Mucosa of rectum (tissue), 2 donors: ENCODE measurements at regions not wholly inside any gene's neighbourhood (a gene's known extent, or its start where the extent isn't known, plus 50 kb on each side); places are given as distances from the start of the nearest gene placed in this dataset.

Experiments used
- H3K27ac ChIP-seq, 2 donors: one replicate each; pipeline ENCODE4 v1.7.0; 2013; ENCODE audit warnings: inconsistent platforms in 2 of 2, low read depth in 2 of 2, low read length in 2 of 2
- H3K27me3 ChIP-seq, 2 donors: one replicate each; pipeline ENCODE4 v1.7.0; 2013; ENCODE audit warnings: low read length in 2 of 2; ENCODE audit not compliant: control insufficient read depth in 2 of 2, insufficient read depth in 2 of 2
- H3K36me3 ChIP-seq, 2 donors: one replicate each; pipeline ENCODE4 v1.7.0; 2013; ENCODE audit warnings: low read length in 2 of 2; ENCODE audit not compliant: control insufficient read depth in 2 of 2, insufficient read depth in 2 of 2
- H3K4me1 ChIP-seq, 2 donors: one replicate each; pipeline ENCODE4 v1.7.0; 2013; ENCODE audit warnings: low read length in 2 of 2, mild to moderate bottlenecking in 1 of 2; ENCODE audit not compliant: control insufficient read depth in 2 of 2, insufficient read depth in 2 of 2
- H3K4me3 ChIP-seq, 2 donors: one replicate each; pipeline ENCODE4 v1.7.0; 2013; ENCODE audit warnings: low read length in 2 of 2
- H3K9ac ChIP-seq, 2 donors: one replicate each; pipeline ENCODE4 v1.7.0; 2013; ENCODE audit warnings: low read length in 2 of 2, low read depth in 1 of 2, mild to moderate bottlenecking in 1 of 2
- H3K9me3 ChIP-seq, 2 donors: one replicate each; pipeline ENCODE4 v1.7.0; 2013; ENCODE audit warnings: low read length in 2 of 2; ENCODE audit not compliant: control insufficient read depth in 2 of 2
- donor health status: healthy.
- donor health status: Normal muscosa, but diverticular disease.

- Histone ChIP-seq H3K9me3 (peaks cover 3 to 5% of the 10 kb centered on the region in 2 donors), H3K27ac (no peak overlapping the region), H3K9ac (no peak overlapping the region), H3K4me1 (no peaks in the 10 kb centered on the region), H3K27me3 (no peaks in the 10 kb centered on the region), H3K4me3 (no peak overlapping the region), H3K36me3 (no peaks in the 10 kb centered on the region)
Measured at GRCh38 chr5:29800752-29801151, 1392.7 kb upstream of the CDH6 start.

GRCh38 chr5:29796013-29796412, 1397.5 kb upstream of the CDH6 start:
- H3K4me3 ChIP-seq: no peak overlapping the region
- no peak overlapping the region for H3K27ac ChIP-seq
- H3K27me3 ChIP-seq: no peaks in the 10 kb centered on the region
- H3K36me3 ChIP-seq: no peaks in the 10 kb centered on the region
- peaks cover 3 to 5% of the 10 kb centered on the region in 2 donors for H3K9me3 ChIP-seq
- no peaks in the 10 kb centered on the region for H3K4me1 ChIP-seq
- no peak overlapping the region for H3K9ac ChIP-seq

GRCh38 chr5:29795096-29795652, 1398.3 kb upstream of the CDH6 start:
- Histone ChIP-seq H3K27ac (no peak overlapping the region), H3K4me3 (no peak overlapping the region), H3K9ac (no peak overlapping the region), H3K36me3 (no peaks in the 10 kb centered on the region), H3K4me1 (no peaks in the 10 kb centered on the region), H3K27me3 (no peaks in the 10 kb centered on the region), H3K9me3 (no peaks in the 10 kb centered on the region)

- no peak overlapping the region for H3K4me3 ChIP-seq
Measured at GRCh38 chr5:29794141-29794787, 1399.2 kb upstream of the CDH6 start.

GRCh38 chr5:29790281-29790680, 1403.2 kb upstream of the CDH6 start:
- H3K4me3 ChIP-seq: no peak overlapping the region
- H3K27me3 ChIP-seq: no peaks in the 10 kb centered on the region
- H3K9me3 ChIP-seq: no peaks in the 10 kb centered on the region
- H3K27ac ChIP-seq: no peak overlapping the region
- no peak overlapping the region for H3K9ac ChIP-seq
- no peaks in the 10 kb centered on the region for H3K36me3 ChIP-seq
- no peaks in the 10 kb centered on the region for H3K4me1 ChIP-seq

More at GRCh38 chr5:29794141-29794787, 1399.2 kb upstream of the CDH6 start:
- no peaks in the 10 kb centered on the region for H3K4me1 ChIP-seq
- no peaks in the 10 kb centered on the region for H3K36me3 ChIP-seq
- no peak overlapping the region for H3K27ac ChIP-seq
- no peak overlapping the region for H3K9ac ChIP-seq
- no peaks in the 10 kb centered on the region for H3K9me3 ChIP-seq
- no peaks in the 10 kb centered on the region for H3K27me3 ChIP-seq

GRCh38 chr5:29780401-29780800, 1413.1 kb upstream of the CDH6 start:
- no peak overlapping the region for H3K4me3 ChIP-seq
- H3K4me1 ChIP-seq: no peaks in the 10 kb centered on the region
- peaks cover 0 to 3% of the 10 kb centered on the region in 2 donors for H3K9me3 ChIP-seq
- no peaks in the 10 kb centered on the region for H3K27me3 ChIP-seq
- no peak overlapping the region for H3K9ac ChIP-seq
- H3K36me3 ChIP-seq: no peaks in the 10 kb centered on the region
- H3K27ac ChIP-seq: no peak overlapping the region

- Histone ChIP-seq H3K27ac (no peak overlapping the region), H3K4me3 (no peak overlapping the region), H3K9me3 (peaks cover 0 to 3% of the 10 kb centered on the region in 2 donors), H3K4me1 (no peaks in the 10 kb centered on the region), H3K27me3 (no peaks in the 10 kb centered on the region), H3K36me3 (no peaks in the 10 kb centered on the region), H3K9ac (no peak overlapping the region)
Measured at GRCh38 chr5:29779141-29779540, 1414.3 kb upstream of the CDH6 start.

GRCh38 chr5:29777373-29777772, 1416.1 kb upstream of the CDH6 start:
- Histone ChIP-seq H3K27ac (no peak overlapping the region), H3K4me3 (no peak overlapping the region), H3K9me3 (peaks cover 0 to 3% of the 10 kb centered on the region in 2 donors), H3K27me3 (no peaks in the 10 kb centered on the region), H3K4me1 (no peaks in the 10 kb centered on the region), H3K9ac (no peak overlapping the region), H3K36me3 (no peaks in the 10 kb centered on the region)

GRCh38 chr5:29770936-29771335, 1422.5 kb upstream of the CDH6 start:
- H3K4me3 ChIP-seq: no peak overlapping the region
- no peak overlapping the region for H3K9ac ChIP-seq
- no peaks in the 10 kb centered on the region for H3K27me3 ChIP-seq
- no peak overlapping the region for H3K27ac ChIP-seq
- H3K36me3 ChIP-seq: no peaks in the 10 kb centered on the region
- peaks cover 0 to 2% of the 10 kb centered on the region in 2 donors for H3K9me3 ChIP-seq
- H3K4me1 ChIP-seq: no peaks in the 10 kb centered on the region

- Histone ChIP-seq H3K4me1 (no peaks in the 10 kb centered on the region), H3K4me3 (no peak overlapping the region), H3K9me3 (peaks cover 0 to 2% of the 10 kb centered on the region in 2 donors), H3K27me3 (no peaks in the 10 kb centered on the region), H3K27ac (no peak overlapping the region), H3K36me3 (no peaks in the 10 kb centered on the region), H3K9ac (no peak overlapping the region)
Measured at GRCh38 chr5:29769474-29769873, 1424.0 kb upstream of the CDH6 start.
